C4-2B (cell line): ENCODE measurements at regions not wholly inside any gene's neighbourhood (a gene's known extent, or its start where the extent isn't known, plus 50 kb on each side); places are given as distances from the start of the nearest gene placed in this dataset.

Experiments used
- ZFX ChIP-seq: fragments of 450-650 bp; IDR thresholded peaks from 2 replicates; pipeline ENCODE4 v1.6.1; 2017
- TF ChIP-seq, protein P1 (sequence below): fragments of 450-650 bp; conservative IDR thresholded peaks from 2 replicates; pipeline ENCODE4 v1.5.1; 2017; ENCODE audit warnings: mild to moderate bottlenecking

DNA sequence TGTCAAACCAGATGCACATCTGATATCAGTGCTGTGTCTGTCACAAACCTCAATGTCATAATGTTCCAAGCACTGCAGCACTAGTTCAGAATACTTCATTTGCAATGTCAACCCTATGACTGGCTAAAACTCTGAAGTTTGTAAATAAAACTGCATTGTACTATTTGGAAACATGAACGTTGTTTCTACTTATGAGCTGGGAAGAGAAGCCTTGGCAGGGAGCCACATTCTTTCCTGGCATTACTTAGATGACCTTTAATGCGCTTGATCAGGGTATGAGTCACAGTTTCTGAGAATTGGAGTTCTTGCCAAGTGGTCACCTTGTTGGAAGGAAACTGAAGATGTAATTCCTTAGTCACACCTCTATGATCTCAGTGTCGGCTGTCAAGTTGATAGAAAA lies 664.8 kb upstream of the MMS22L start:
- TF ChIP-seq, protein P1, sequence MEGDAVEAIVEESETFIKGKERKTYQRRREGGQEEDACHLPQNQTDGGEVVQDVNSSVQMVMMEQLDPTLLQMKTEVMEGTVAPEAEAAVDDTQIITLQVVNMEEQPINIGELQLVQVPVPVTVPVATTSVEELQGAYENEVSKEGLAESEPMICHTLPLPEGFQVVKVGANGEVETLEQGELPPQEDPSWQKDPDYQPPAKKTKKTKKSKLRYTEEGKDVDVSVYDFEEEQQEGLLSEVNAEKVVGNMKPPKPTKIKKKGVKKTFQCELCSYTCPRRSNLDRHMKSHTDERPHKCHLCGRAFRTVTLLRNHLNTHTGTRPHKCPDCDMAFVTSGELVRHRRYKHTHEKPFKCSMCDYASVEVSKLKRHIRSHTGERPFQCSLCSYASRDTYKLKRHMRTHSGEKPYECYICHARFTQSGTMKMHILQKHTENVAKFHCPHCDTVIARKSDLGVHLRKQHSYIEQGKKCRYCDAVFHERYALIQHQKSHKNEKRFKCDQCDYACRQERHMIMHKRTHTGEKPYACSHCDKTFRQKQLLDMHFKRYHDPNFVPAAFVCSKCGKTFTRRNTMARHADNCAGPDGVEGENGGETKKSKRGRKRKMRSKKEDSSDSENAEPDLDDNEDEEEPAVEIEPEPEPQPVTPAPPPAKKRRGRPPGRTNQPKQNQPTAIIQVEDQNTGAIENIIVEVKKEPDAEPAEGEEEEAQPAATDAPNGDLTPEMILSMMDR, result no peak
- no peak for TF ChIP-seq ZFX
